IgD-negative memory B cell (primary cell): ENCODE measurements at regions not wholly inside any gene's neighbourhood (a gene's known extent, or its start where the extent isn't known, plus 50 kb on each side); places are given as distances from the start of the nearest gene placed in this dataset.

ENCODE experiments used
- H3K27ac Mint-ChIP-seq, 3 donors: one replicate each; pipeline ENCODE4 v1.8.0; 2020 to 2022; ENCODE audit warnings: mild to moderate bottlenecking in 3 of 3, mixed read lengths in 3 of 3, moderate library complexity in 1 of 3
- H3K27me3 Mint-ChIP-seq: one replicate; pipeline ENCODE4 v1.8.0; 2021; ENCODE audit warnings: mixed read lengths
- H3K36me3 Mint-ChIP-seq: one replicate; pipeline ENCODE4 v1.8.0; 2020; ENCODE audit warnings: mild to moderate bottlenecking, mixed read lengths
- H3K4me1 Mint-ChIP-seq, 3 donors: one replicate each; pipeline ENCODE4 v1.8.0; 2020 to 2022; ENCODE audit warnings: mixed read lengths in 3 of 3, mild to moderate bottlenecking in 1 of 3
- H3K4me3 Mint-ChIP-seq, 4 donors: one replicate each; pipeline ENCODE4 v1.8.0; 2020 to 2022; ENCODE audit warnings: mild to moderate bottlenecking in 4 of 4, mixed read lengths in 4 of 4, moderate library complexity in 3 of 4
- H3K9me3 Mint-ChIP-seq, 3 donors: one replicate each; pipeline ENCODE4 v1.8.0; 2020 to 2021; ENCODE audit warnings: mixed read lengths in 3 of 3, mild to moderate bottlenecking in 1 of 3

DNA sequence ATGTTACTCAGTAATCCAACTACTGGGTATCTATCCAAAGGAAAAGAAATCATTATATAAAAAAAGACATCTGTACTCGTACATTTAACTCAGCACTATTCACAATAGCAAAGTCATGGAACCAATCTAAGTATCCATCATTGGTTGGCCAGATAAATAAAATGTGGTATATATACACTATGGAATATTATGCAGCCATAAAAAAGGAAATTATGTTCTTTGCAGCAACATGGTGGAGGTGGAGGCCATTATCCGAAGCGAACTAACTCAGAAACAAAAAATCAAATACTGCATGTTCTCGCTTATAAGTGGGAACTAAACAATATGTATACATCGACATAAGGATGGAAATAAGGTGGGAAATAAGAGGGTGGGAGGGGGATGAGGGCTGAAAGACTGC lies 56.2 kb upstream of the ANTXRL start:
- H3K27ac Mint-ChIP-seq = no peak overlapping the region
- H3K27me3 Mint-ChIP-seq = no peaks in the 10 kb centered on the region
- peaks cover 0 to 3% (median 0%) of the 10 kb centered on the region in 3 donors for H3K9me3 Mint-ChIP-seq
- H3K4me3 Mint-ChIP-seq = no peak overlapping the region
- no peaks in the 10 kb centered on the region for H3K36me3 Mint-ChIP-seq
- no peaks in the 10 kb centered on the region for H3K4me1 Mint-ChIP-seq

DNA sequence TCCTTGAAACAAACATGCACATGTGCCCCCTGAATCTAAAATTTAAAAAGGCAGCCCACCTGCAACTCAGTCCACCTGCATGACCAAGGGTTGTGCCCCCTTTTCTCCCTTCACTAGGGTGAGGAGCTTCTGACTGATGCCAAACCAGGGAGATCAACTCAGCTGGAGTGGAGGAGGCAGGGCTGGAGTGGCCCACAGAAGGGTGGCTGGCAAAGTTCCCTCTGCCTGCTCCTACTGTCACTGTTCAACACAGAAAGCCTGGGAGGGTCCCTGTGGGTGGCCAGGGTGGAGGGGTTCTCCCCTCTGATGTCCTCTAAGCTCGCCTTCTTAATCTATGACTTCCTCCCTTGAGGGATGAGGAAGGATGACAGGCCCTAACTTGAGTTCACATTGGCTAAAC lies 55.7 kb upstream of the ANTXRL start:
- no peaks in the 10 kb centered on the region for H3K27me3 Mint-ChIP-seq

DNA sequence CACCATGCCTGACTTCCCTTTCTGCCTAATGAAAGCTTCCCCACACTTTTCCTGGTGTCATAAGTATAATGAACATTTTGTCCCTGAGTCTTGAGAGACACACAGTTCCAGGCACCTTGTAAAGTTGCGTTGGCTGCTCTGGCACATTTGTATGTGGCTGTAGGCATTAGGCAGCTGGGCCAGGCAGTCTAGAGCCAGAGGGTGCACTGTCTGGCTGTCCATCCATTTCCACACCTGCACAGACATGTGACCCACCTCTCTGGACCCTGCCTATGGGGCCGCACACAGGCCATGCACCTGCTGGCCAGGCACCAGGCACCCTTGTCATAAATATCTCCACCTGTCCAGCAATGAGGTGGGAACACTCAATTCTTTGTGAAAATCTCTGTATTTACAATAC lies 54.7 kb upstream of the ANTXRL start:
- Mint-ChIP-seq H3K9me3 (peaks cover 0 to 3% (median 0%) of the 10 kb centered on the region in 3 donors), H3K4me3 (no peak overlapping the region), H3K27ac (no peak overlapping the region), H3K27me3 (no peaks in the 10 kb centered on the region), H3K36me3 (no peaks in the 10 kb centered on the region), H3K4me1 (no peaks in the 10 kb centered on the region)

More for the DNA sequence above, 55.7 kb upstream of the ANTXRL start:
- Mint-ChIP-seq H3K4me1 (no peaks in the 10 kb centered on the region), H3K9me3 (peaks cover 0 to 3% (median 0%) of the 10 kb centered on the region in 3 donors), H3K27ac (no peak overlapping the region), H3K36me3 (no peaks in the 10 kb centered on the region), H3K4me3 (no peak overlapping the region)

- H3K4me3 Mint-ChIP-seq = no peak overlapping the region
- no peaks in the 10 kb centered on the region for H3K4me1 Mint-ChIP-seq
- no peaks in the 10 kb centered on the region for H3K36me3 Mint-ChIP-seq
- H3K27ac Mint-ChIP-seq = no peak overlapping the region
- peaks cover 0 to 3% (median 0%) of the 10 kb centered on the region in 3 donors for H3K9me3 Mint-ChIP-seq
- peaks cover 2% of the 10 kb centered on the region for H3K27me3 Mint-ChIP-seq
Measured at GRCh38 chr10:46232666-46233065, 54.1 kb upstream of the ANTXRL start.

DNA sequence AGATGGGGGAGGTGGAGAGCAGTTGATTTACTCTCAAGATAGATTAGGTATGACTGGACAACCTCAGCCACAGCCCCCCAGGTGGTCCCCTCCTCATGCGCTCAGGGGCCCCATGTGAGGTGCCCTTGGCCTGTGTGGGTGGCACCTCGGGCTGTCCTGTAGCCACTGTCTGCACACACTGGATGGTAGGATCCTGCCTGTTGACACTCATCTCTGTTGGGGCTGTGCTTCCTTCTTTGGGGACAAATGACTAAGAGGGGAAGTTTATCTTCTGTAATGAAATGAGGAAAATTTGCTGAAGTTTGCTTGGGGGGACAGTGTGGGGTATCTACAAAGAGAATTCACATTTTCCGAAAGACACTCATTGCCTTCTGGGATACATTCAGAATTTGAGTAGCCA lies 53.6 kb upstream of the ANTXRL start:
- Mint-ChIP-seq H3K4me3 (no peak overlapping the region), H3K27ac (no peak overlapping the region), H3K27me3 (peaks cover 2% of the 10 kb centered on the region), H3K4me1 (no peaks in the 10 kb centered on the region), H3K9me3 (peaks cover 0 to 3% (median 0%) of the 10 kb centered on the region in 3 donors), H3K36me3 (no peaks in the 10 kb centered on the region)

DNA sequence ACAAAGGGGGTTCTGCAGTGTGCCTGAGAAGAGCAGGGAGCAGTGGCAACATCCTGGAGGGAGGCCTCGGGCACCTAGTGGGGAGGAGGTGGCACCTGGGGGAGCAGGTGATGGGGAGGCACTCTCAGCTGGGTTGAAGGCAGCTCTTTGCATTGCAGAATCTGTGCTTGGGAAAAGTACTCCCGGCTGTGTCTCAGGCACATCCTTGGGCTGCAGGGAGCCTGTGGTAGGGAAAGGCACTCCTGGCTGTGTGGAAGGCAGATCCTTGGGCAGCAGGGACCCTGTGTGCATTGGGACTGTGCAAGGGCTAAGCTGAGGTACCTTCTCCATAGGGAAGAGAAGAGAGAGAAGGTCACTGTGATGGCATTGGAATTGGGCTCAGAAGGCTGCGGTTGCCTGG lies 52.8 kb upstream of the ANTXRL start:
- Mint-ChIP-seq H3K27ac (no peak overlapping the region), H3K4me3 (no peak overlapping the region), H3K4me1 (no peaks in the 10 kb centered on the region), H3K9me3 (peaks cover 0 to 3% (median 0%) of the 10 kb centered on the region in 3 donors), H3K27me3 (peaks cover 2% of the 10 kb centered on the region), H3K36me3 (no peaks in the 10 kb centered on the region)

GRCh38 chr10:46234431-46235060 lies 52.3 kb upstream of the ANTXRL start:
- Mint-ChIP-seq H3K9me3 (peaks cover 0 to 3% (median 0%) of the 10 kb centered on the region in 3 donors), H3K36me3 (no peaks in the 10 kb centered on the region), H3K27ac (peak overlapping the region in 1 of 3 donors; percentile 71), H3K4me1 (no peaks in the 10 kb centered on the region), H3K27me3 (peaks cover 2% of the 10 kb centered on the region), H3K4me3 (no peak overlapping the region)

- Mint-ChIP-seq H3K4me3 (no peak overlapping the region), H3K9me3 (no peaks in the 10 kb centered on the region), H3K27ac (no peak overlapping the region), H3K36me3 (no peaks in the 10 kb centered on the region), H3K27me3 (peaks cover 2% of the 10 kb centered on the region), H3K4me1 (no peaks in the 10 kb centered on the region)
Measured at GRCh38 chr10:46235705-46236545, 50.9 kb upstream of the ANTXRL start.

GRCh38 chr10:46236546-46236887 lies 50.3 kb upstream of the ANTXRL start:
- Mint-ChIP-seq H3K4me1 (no peaks in the 10 kb centered on the region), H3K36me3 (no peaks in the 10 kb centered on the region), H3K4me3 (no peak overlapping the region), H3K27me3 (peaks cover 2% of the 10 kb centered on the region), H3K9me3 (no peaks in the 10 kb centered on the region), H3K27ac (no peak overlapping the region)

DNA sequence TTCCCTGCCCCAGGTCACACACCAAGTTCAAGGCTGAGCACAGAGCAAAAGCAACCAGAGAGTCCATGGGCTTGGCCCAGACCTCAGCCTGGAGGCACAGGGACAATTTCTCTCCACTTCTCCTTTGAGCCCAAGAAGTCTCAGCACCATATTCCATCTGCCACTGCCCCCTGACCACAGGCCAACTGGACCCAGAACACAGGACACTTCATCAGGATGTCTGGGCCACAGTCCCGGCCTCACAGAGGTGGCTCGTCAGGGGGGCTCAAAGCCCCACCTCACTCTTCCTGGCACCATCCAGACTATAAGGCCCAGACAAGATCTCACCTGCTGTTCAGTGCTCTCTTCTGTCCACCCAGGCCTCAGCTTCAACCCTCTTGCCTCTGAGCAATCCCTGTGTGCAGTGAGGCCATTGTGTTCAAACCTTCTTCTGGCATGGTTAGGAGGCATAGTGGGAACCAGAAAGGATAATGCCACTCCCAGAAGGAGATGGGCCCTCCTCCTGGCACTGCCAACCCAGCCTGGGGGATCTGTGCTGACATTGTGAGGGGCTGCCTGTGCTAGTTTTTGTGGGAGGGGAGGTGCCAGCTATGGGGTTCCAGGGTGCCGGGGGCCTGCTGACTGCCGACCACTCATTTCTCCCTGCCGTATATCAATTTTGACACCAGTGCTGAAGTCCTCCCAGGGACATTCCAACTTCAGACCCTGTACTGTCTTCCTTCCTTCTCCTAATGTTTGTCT lies 49.7 kb upstream of the ANTXRL start:
- no peaks in the 10 kb centered on the region for H3K4me1 Mint-ChIP-seq
- H3K9me3 Mint-ChIP-seq = peaks cover 0 to 5% (median 1%) of the 10 kb centered on the region in 3 donors
- peaks cover 2% of the 10 kb centered on the region for H3K27me3 Mint-ChIP-seq
- H3K27ac Mint-ChIP-seq = no peak overlapping the region
- no peak overlapping the region for H3K4me3 Mint-ChIP-seq
- H3K36me3 Mint-ChIP-seq = peaks cover under 1% of the 10 kb centered on the region
